GM12875 (cell line): ENCODE measurements at regions not wholly inside any gene's neighbourhood (a gene's known extent, or its start where the extent isn't known, plus 50 kb on each side); places are given as distances from the start of the nearest gene placed in this dataset.

ENCODE experiments used
- H3K4me3 ChIP-seq: one replicate; pipeline ENCODE4 v1.5.1; 2011; ENCODE audit warnings: low read depth, low read length, control low read depth
- CTCF ChIP-seq: IDR thresholded peaks from 2 replicates; pipeline ENCODE4 v1.5.1; 2011; ENCODE audit warnings: low read depth, mild to moderate bottlenecking, control low read depth, inconsistent platforms, low read length, moderate library complexity, borderline replicate concordance; ENCODE audit not compliant: insufficient read depth

- TF ChIP-seq CTCF = no peak
- no peak overlapping the region for H3K4me3 ChIP-seq
These were observed 1119.1 kb upstream of the TENM4 start for GRCh38 chr11:80559942-80560341.

- no peak for TF ChIP-seq CTCF
These were observed 1112.7 kb upstream of the TENM4 start for GRCh38 chr11:80553565-80553964.

GRCh38 chr11:80542704-80543103 is 1101.9 kb upstream of the TENM4 start:
- TF ChIP-seq CTCF = no peak
- H3K4me3 ChIP-seq = no peak overlapping the region

More at GRCh38 chr11:80553565-80553964, 1112.7 kb upstream of the TENM4 start:
- no peak overlapping the region for H3K4me3 ChIP-seq

- TF ChIP-seq CTCF = no peak
- no peak overlapping the region for H3K4me3 ChIP-seq
These were observed 1097.2 kb upstream of the TENM4 start for GRCh38 chr11:80538040-80538439.

- no peak for TF ChIP-seq CTCF
- H3K4me3 ChIP-seq = no peak overlapping the region
These were observed 1092.6 kb upstream of the TENM4 start for GRCh38 chr11:80533463-80533862.

GRCh38 chr11:80532633-80533232 is 1091.9 kb upstream of the TENM4 start:
- TF ChIP-seq CTCF = no peak
- no peak overlapping the region for H3K4me3 ChIP-seq

GRCh38 chr11:80529726-80530125 is 1088.9 kb upstream of the TENM4 start:
- no peak overlapping the region for H3K4me3 ChIP-seq
- no peak for TF ChIP-seq CTCF
